GM23248 (cell line): ENCODE measurements at regions not wholly inside any gene's neighbourhood (a gene's known extent, or its start where the extent isn't known, plus 50 kb on each side); places are given as distances from the start of the nearest gene placed in this dataset.

Source experiments
- DNase-seq: peaks from one replicate; pipeline ENCODE4 v3.0.0-alpha.2; 2015
- H2AFZ ChIP-seq: fragments of 200-600 bp; sonication (generic); 2 replicates; pipeline ENCODE4 v1.6.1; 2016; ENCODE audit warnings: antibody characterized with exemption
- H3F3A ChIP-seq: fragments of 200-600 bp; sonication (generic); 2 replicates; pipeline ENCODE4 v1.6.1; 2016; ENCODE audit warnings: mild to moderate bottlenecking, antibody characterized with exemption, mixed run types; ENCODE audit not compliant: insufficient read depth
- H3K27ac ChIP-seq: fragments of 200-600 bp; sonication (generic); 2 replicates; pipeline ENCODE4 v1.5.1; 2016; ENCODE audit warnings: mild to moderate bottlenecking
- H3K27me3 ChIP-seq: fragments of 200-600 bp; sonication (generic); replicated peaks from 2 replicates; pipeline ENCODE4 v1.6.1; 2016; ENCODE audit warnings: mild to moderate bottlenecking; ENCODE audit not compliant: insufficient read depth
- H3K36me3 ChIP-seq: fragments of 200-600 bp; sonication (generic); 2 replicates; pipeline ENCODE4 v1.6.1; 2016; ENCODE audit warnings: low read depth, mild to moderate bottlenecking
- H3K4me1 ChIP-seq: fragments of 200-600 bp; sonication (generic); 2 replicates; pipeline ENCODE4 v1.6.1; 2016; ENCODE audit warnings: mild to moderate bottlenecking; ENCODE audit not compliant: insufficient read depth
- H3K4me2 ChIP-seq: fragments of 200-600 bp; sonication (generic); one replicate; pipeline ENCODE4 v1.6.1; 2016; ENCODE audit warnings: mild to moderate bottlenecking; ENCODE audit not compliant: unreplicated experiment
- H3K4me3 ChIP-seq: fragments of 200-600 bp; sonication (generic); 2 replicates; pipeline ENCODE4 v1.5.1; 2016; ENCODE audit warnings: mild to moderate bottlenecking
- H3K79me2 ChIP-seq: fragments of 200-600 bp; sonication (generic); 2 replicates; pipeline ENCODE4 v1.6.1; 2016; ENCODE audit warnings: mild to moderate bottlenecking; ENCODE audit not compliant: insufficient read depth
- H3K9ac ChIP-seq: fragments of 200-600 bp; sonication (generic); 2 replicates; pipeline ENCODE4 v1.6.1; 2016; ENCODE audit warnings: mild to moderate bottlenecking
- H3K9me2 ChIP-seq: fragments of 200-600 bp; sonication (generic); 2 replicates; pipeline ENCODE4 v1.6.1; 2016; ENCODE audit warnings: mixed run types, mild to moderate bottlenecking, moderate library complexity; ENCODE audit not compliant: insufficient read depth
- H3K9me3 ChIP-seq: fragments of 200-600 bp; sonication (generic); one replicate; pipeline ENCODE4 v1.6.1; 2017; ENCODE audit warnings: low read depth
- H4K20me1 ChIP-seq: fragments of 200-600 bp; sonication (generic); 2 replicates; pipeline ENCODE4 v1.6.0; 2016; ENCODE audit not compliant: insufficient read depth
- EZH2 ChIP-seq: fragments of 200-600 bp; sonication (generic); IDR thresholded peaks from 2 replicates; pipeline ENCODE4 v1.6.1; 2018; ENCODE audit warnings: antibody characterized with exemption, mild to moderate bottlenecking; ENCODE audit not compliant: insufficient read depth, poor library complexity, severe bottlenecking
- EZH2phosphoT487 ChIP-seq: fragments of 200-600 bp; sonication (generic); IDR thresholded peaks from 2 replicates; pipeline ENCODE4 v1.6.1; 2018; ENCODE audit warnings: antibody characterized with exemption, moderate library complexity, mild to moderate bottlenecking, low read depth; ENCODE audit not compliant: insufficient read depth
- WGBS, 2 experiments: methylation state at CpG; one replicate each; pipeline ENCODE4 v1.1.6; 2015 to 2017; ENCODE audit warnings: low lambda C conversion rate in 2 of 2, low coverage in 1 of 2; ENCODE audit errors: missing lambda C conversion rate in 2 of 2; 5-methylcytosine and 5-hydroxymethylcytosine counted together
- in situ Hi-C: fragments of 300-500 bp; cut with MboI; formaldehyde crosslinking; loops from 2 replicates; pipeline ENCODE4 v1.15.0; 2020

GRCh38 chr2:41890341-41890740 lies 157.5 kb upstream of the PKDCC start:
- in situ Hi-C loops: no loop called here

GRCh38 chr2:41892476-41892875 lies 155.3 kb upstream of the PKDCC start:
- no peaks in the 10 kb centered on the region; the same call in 1 of the 2 replicates for H3K27me3 ChIP-seq
- in situ Hi-C loops: no loop called here
- no peaks in the 10 kb centered on the region for H3K9me3 ChIP-seq
- no peak overlapping the region for H3K27ac ChIP-seq
- H2AFZ ChIP-seq: no peak overlapping the region
- H3K4me2 ChIP-seq: no peak overlapping the region
- H3F3A ChIP-seq: no peaks in the 10 kb centered on the region
- H3K4me1 ChIP-seq: no peaks in the 10 kb centered on the region
- 87 to 88% methylated on average over 4 of the region's 4 CpGs for WGBS, 2 experiments
- DNase-seq: no peak
- no peak overlapping the region for H3K4me3 ChIP-seq
- TF ChIP-seq EZH2 (no peak), EZH2phosphoT487 (no peak)
- H3K9ac ChIP-seq: no peak overlapping the region
- no peaks in the 10 kb centered on the region for H3K79me2 ChIP-seq
- H4K20me1 ChIP-seq: no peaks in the 10 kb centered on the region
- H3K36me3 ChIP-seq: no peaks in the 10 kb centered on the region
- no peaks in the 10 kb centered on the region for H3K9me2 ChIP-seq

More at GRCh38 chr2:41890341-41890740, 157.5 kb upstream of the PKDCC start:
- Histone ChIP-seq H4K20me1 (no peaks in the 10 kb centered on the region), H3K4me1 (no peaks in the 10 kb centered on the region), H3K36me3 (no peaks in the 10 kb centered on the region), H2AFZ (no peak overlapping the region), H3K4me3 (no peak overlapping the region), H3K9me2 (no peaks in the 10 kb centered on the region), H3K27ac (no peak overlapping the region), H3K4me2 (no peak overlapping the region), H3K9me3 (no peaks in the 10 kb centered on the region), H3K9ac (no peak overlapping the region), H3F3A (no peaks in the 10 kb centered on the region), H3K27me3 (no peaks in the 10 kb centered on the region; the same call in 1 of the 2 replicates), H3K79me2 (no peaks in the 10 kb centered on the region)
- DNase-seq: no peak
- WGBS, 2 experiments: 44 to 55% methylated on average over 3 of the region's 3 CpGs
- TF ChIP-seq EZH2: no peak
- no peak for TF ChIP-seq EZH2phosphoT487

GRCh38 chr2:41894563-41895333 lies 153.1 kb upstream of the PKDCC start:
- Histone ChIP-seq H4K20me1 (no peaks in the 10 kb centered on the region), H3K4me1 (peaks cover 12% of the 10 kb centered on the region), H3K9me3 (no peaks in the 10 kb centered on the region), H3K4me3 (no peak overlapping the region), H2AFZ (no peak overlapping the region), H3K4me2 (no peak overlapping the region), H3K27me3 (no peaks in the 10 kb centered on the region; the same call in 1 of the 2 replicates), H3K36me3 (no peaks in the 10 kb centered on the region), H3K9ac (no peak overlapping the region), H3K9me2 (no peaks in the 10 kb centered on the region), H3K27ac (no peak overlapping the region), H3K79me2 (no peaks in the 10 kb centered on the region), H3F3A (0 out of 2 replicates have a peak, but pooled peaks cover 2% of the 10 kb centered on the region)
- in situ Hi-C loops: no loop called here
- 62 to 68% methylated on average over 5 of the region's 5 CpGs for WGBS, 2 experiments
- no peak for DNase-seq
- TF ChIP-seq EZH2: no peak
- no peak for TF ChIP-seq EZH2phosphoT487

GRCh38 chr2:41895334-41895664 lies 152.5 kb upstream of the PKDCC start:
- Histone ChIP-seq H3K9me3 (no peaks in the 10 kb centered on the region), H3F3A (0 out of 2 replicates have a peak, but pooled peaks cover 8% of the 10 kb centered on the region), H3K4me2 (no peak overlapping the region), H3K9ac (no peak overlapping the region), H2AFZ (no peak overlapping the region), H4K20me1 (no peaks in the 10 kb centered on the region), H3K4me1 (peaks cover 18% of the 10 kb centered on the region), H3K36me3 (no peaks in the 10 kb centered on the region), H3K9me2 (no peaks in the 10 kb centered on the region), H3K79me2 (no peaks in the 10 kb centered on the region), H3K27me3 (no peaks in the 10 kb centered on the region; the same call in 1 of the 2 replicates), H3K27ac (no peak overlapping the region), H3K4me3 (no peak overlapping the region)
- in situ Hi-C loops: no loop called here
- no peak for DNase-seq
- WGBS, 2 experiments: 24 to 29% methylated on average over 1 of the region's 1 CpG
- TF ChIP-seq EZH2phosphoT487: no peak
